H9 (cell line): ENCODE measurements at regions not wholly inside any gene's neighbourhood (a gene's known extent, or its start where the extent isn't known, plus 50 kb on each side); places are given as distances from the start of the nearest gene placed in this dataset.

ENCODE experiments used
- DNase-seq: peaks from one replicate; pipeline ENCODE4 v3.0.0-alpha.2; 2017
- H2AFZ ChIP-seq: one replicate; pipeline ENCODE4 v1.6.1; 2013; ENCODE audit warnings: mild to moderate bottlenecking, low read length, control low read depth, moderate library complexity
- H2AK5ac ChIP-seq: 2 replicates; pipeline ENCODE4 v1.6.1; 2013; ENCODE audit warnings: low read length, control low read depth, mixed read lengths; ENCODE audit not compliant: insufficient read length
- H2BK120ac ChIP-seq: one replicate; pipeline ENCODE4 v1.6.1; 2013; ENCODE audit warnings: low read depth, mild to moderate bottlenecking, low read length, control low read depth, inconsistent platforms; ENCODE audit not compliant: poor library complexity, severe bottlenecking
- H2BK12ac ChIP-seq: 2 replicates; pipeline ENCODE4 v1.6.1; 2013; ENCODE audit warnings: low read length, control low read depth, mixed read lengths, low read depth; ENCODE audit not compliant: insufficient read length
- H2BK15ac ChIP-seq: 2 replicates; pipeline ENCODE4 v1.6.1; 2013; ENCODE audit warnings: low read depth, low read length, control low read depth
- H2BK20ac ChIP-seq: one replicate; pipeline ENCODE4 v1.6.1; 2013; ENCODE audit warnings: low read depth, mild to moderate bottlenecking, low read length, control low read depth, inconsistent platforms; ENCODE audit not compliant: poor library complexity, severe bottlenecking
- H2BK5ac ChIP-seq: 2 replicates; pipeline ENCODE4 v1.6.1; 2013; ENCODE audit warnings: low read length, control low read depth, mixed read lengths; ENCODE audit not compliant: insufficient read length
- H3K14ac ChIP-seq: 2 replicates; pipeline ENCODE4 v1.6.1; 2013; ENCODE audit warnings: low read length, control low read depth; ENCODE audit not compliant: insufficient read depth
- H3K18ac ChIP-seq: 2 replicates; pipeline ENCODE4 v1.6.1; 2013; ENCODE audit warnings: low read depth, mild to moderate bottlenecking, mixed read lengths, low read length, control low read depth; ENCODE audit not compliant: insufficient read length
- H3K23ac ChIP-seq: 2 replicates; pipeline ENCODE4 v1.6.1; 2013; ENCODE audit warnings: low read length, control low read depth, mixed read lengths, low read depth; ENCODE audit not compliant: insufficient read length
- H3K23me2 ChIP-seq: 2 replicates; pipeline ENCODE4 v1.6.1; 2013; ENCODE audit warnings: low read depth, mild to moderate bottlenecking, mixed read lengths, low read length, control low read depth; ENCODE audit not compliant: insufficient read length, poor library complexity, severe bottlenecking
- H3K27ac ChIP-seq: 2 replicates; pipeline ENCODE4 v1.5.1; 2013; ENCODE audit warnings: low read length, control low read depth, mixed read lengths, low read depth; ENCODE audit not compliant: insufficient read length
- H3K27me3 ChIP-seq: 2 replicates; pipeline ENCODE4 v1.6.1; 2013; ENCODE audit warnings: low read length, control low read depth, inconsistent platforms; ENCODE audit not compliant: insufficient read depth
- H3K4ac ChIP-seq: 2 replicates; pipeline ENCODE4 v1.6.1; 2013; ENCODE audit warnings: low read depth, mild to moderate bottlenecking, control low read depth, inconsistent platforms, low read length, moderate library complexity
- H3K4me1 ChIP-seq: 2 replicates; pipeline ENCODE4 v1.6.1; 2013; ENCODE audit warnings: low read length, control low read depth, inconsistent platforms; ENCODE audit not compliant: insufficient read depth
- H3K4me2 ChIP-seq: 2 replicates; pipeline ENCODE4 v1.6.1; 2013; ENCODE audit warnings: low read length, control low read depth, mixed read lengths; ENCODE audit not compliant: insufficient read length, insufficient read depth
- H3K56ac ChIP-seq: 2 replicates; pipeline ENCODE4 v1.6.1; 2013; ENCODE audit warnings: low read depth, mild to moderate bottlenecking, mixed read lengths, low read length, control low read depth; ENCODE audit not compliant: insufficient read length
- H3K79me1 ChIP-seq: 2 replicates; pipeline ENCODE4 v1.6.1; 2013; ENCODE audit warnings: low read depth, mild to moderate bottlenecking, moderate library complexity, low read length, control low read depth, inconsistent platforms; ENCODE audit not compliant: insufficient read depth, poor library complexity, severe bottlenecking
- H3K79me2 ChIP-seq: 2 replicates; pipeline ENCODE4 v1.6.1; 2013; ENCODE audit warnings: low read length, control low read depth, inconsistent platforms; ENCODE audit not compliant: insufficient read depth
- H3K9ac ChIP-seq: 2 replicates; pipeline ENCODE4 v1.6.1; 2013; ENCODE audit warnings: low read length, control low read depth, mixed read lengths; ENCODE audit not compliant: insufficient read length; ENCODE audit errors: extremely low read depth
- H3K9me3 ChIP-seq: one replicate; pipeline ENCODE4 v1.6.1; 2013; ENCODE audit warnings: low read depth, low read length, inconsistent platforms; ENCODE audit not compliant: control insufficient read depth
- H3T11ph ChIP-seq: one replicate; pipeline ENCODE4 v1.6.1; 2013; ENCODE audit warnings: mild to moderate bottlenecking, low read length, control low read depth, inconsistent platforms
- H4K20me1 ChIP-seq: one replicate; pipeline ENCODE4 v1.6.1; 2013; ENCODE audit not compliant: control insufficient read depth, insufficient read length, insufficient read depth
- H4K5ac ChIP-seq: 2 replicates; pipeline ENCODE4 v1.6.1; 2013; ENCODE audit warnings: low read depth, mild to moderate bottlenecking, mixed read lengths, low read length, control low read depth; ENCODE audit not compliant: insufficient read length
- H4K8ac ChIP-seq: replicated peaks from 2 replicates; pipeline ENCODE4 v1.6.1; 2013; ENCODE audit warnings: low read length, control low read depth, mixed read lengths, low read depth; ENCODE audit not compliant: insufficient read length
- H4K91ac ChIP-seq: 2 replicates; pipeline ENCODE4 v1.6.1; 2013; ENCODE audit warnings: low read depth, mild to moderate bottlenecking, moderate library complexity, mixed read lengths, low read length, control low read depth; ENCODE audit not compliant: insufficient read length
- H3K27ac Mint-ChIP-seq, 3 experiments: 2 replicates in 2 of 3; 3 replicates in 1 of 3; pipeline ENCODE4 v1.8.0; 2020 to 2021; ENCODE audit warnings: mixed read lengths in 3 of 3, mild to moderate bottlenecking in 1 of 3, moderate library complexity in 1 of 3
- H3K27me3 Mint-ChIP-seq: 2 replicates; pipeline ENCODE4 v1.8.0; 2021; ENCODE audit warnings: low read depth, mild to moderate bottlenecking, moderate library complexity, mixed read lengths
- H3K36me3 Mint-ChIP-seq, 3 experiments: 2 replicates in 2 of 3; 3 replicates in 1 of 3; pipeline ENCODE4 v1.8.0; 2020 to 2021; ENCODE audit warnings: low read depth in 3 of 3, mixed read lengths in 3 of 3; ENCODE audit not compliant: insufficient read depth in 1 of 3
- H3K4me1 Mint-ChIP-seq, 2 experiments: 2 replicates each; pipeline ENCODE4 v1.8.0; 2020; ENCODE audit warnings: mixed read lengths in 2 of 2
- H3K4me3 Mint-ChIP-seq, 2 experiments: 2 replicates in 1 of 2; 3 replicates in 1 of 2; pipeline ENCODE4 v1.8.0; 2020 to 2021; ENCODE audit warnings: mild to moderate bottlenecking in 2 of 2, mixed read lengths in 2 of 2, moderate library complexity in 1 of 2
- H3K9me3 Mint-ChIP-seq, 2 experiments: 2 replicates in 1 of 2; 3 replicates in 1 of 2; pipeline ENCODE4 v1.8.0; 2020; ENCODE audit warnings: mild to moderate bottlenecking in 2 of 2, mixed read lengths in 2 of 2, moderate library complexity in 1 of 2
- CTCF ChIP-seq: fragments of 200-600 bp; sonication (generic); conservative IDR thresholded peaks from 3 replicates; pipeline ENCODE4 v1.8.0; 2021; ENCODE audit warnings: antibody characterized with exemption, mild to moderate bottlenecking
- WGBS: extraction: QIAGEN DNeasy Blood & Tissue Kit; methylation state at CpG from one replicate; pipeline ENCODE4 v1.1.7; 2013; ENCODE audit warnings: missing lambda C conversion rate, low lambda C conversion rate, mixed read lengths; ENCODE audit not compliant: insufficient read length; ENCODE audit errors: extremely low coverage; 5-methylcytosine and 5-hydroxymethylcytosine counted together

GRCh38 chr10:25699631-25700030 is 234.4 kb upstream of the MYO3A start:
- Histone ChIP-seq H4K20me1 (no peaks in the 10 kb centered on the region), H3K9me3 (no peaks in the 10 kb centered on the region), H3K9ac (no peak overlapping the region), H3T11ph (no peak overlapping the region), H3K4me1 (no peaks in the 10 kb centered on the region; the same call in 1 of the 2 replicates), H3K23me2 (no peaks in the 10 kb centered on the region), H2AFZ (no peak overlapping the region), H3K4me2 (no peak overlapping the region), H4K8ac (no peak overlapping the region), H3K27me3 (no peaks in the 10 kb centered on the region), H3K79me1 (no peaks in the 10 kb centered on the region), H3K14ac (no peak overlapping the region), H2AK5ac (no peak overlapping the region), H2BK20ac (no peak overlapping the region), H2BK5ac (no peak overlapping the region), H3K23ac (no peak overlapping the region), H3K56ac (no peak overlapping the region), H2BK120ac (no peak overlapping the region), H3K79me2 (no peaks in the 10 kb centered on the region), H2BK15ac (no peak overlapping the region), H3K18ac (no peak overlapping the region), H2BK12ac (no peak overlapping the region), H4K91ac (no peak overlapping the region), H3K4ac (no peak overlapping the region), H4K5ac (no peak overlapping the region), H3K27ac (no peak overlapping the region)
- no peak for DNase-seq
- H3K27me3 Mint-ChIP-seq = no peaks in the 10 kb centered on the region
- no peaks in the 10 kb centered on the region for H3K36me3 Mint-ChIP-seq
- no peaks in the 10 kb centered on the region for H3K9me3 Mint-ChIP-seq
- no peak for TF ChIP-seq CTCF
- no CpG with 5 or more reads among the region's 2 CpGs for WGBS
- H3K27ac Mint-ChIP-seq = no peak overlapping the region
- no peak overlapping the region for H3K4me3 Mint-ChIP-seq
- peaks cover 6% of the 10 kb centered on the region in 2 experiments for H3K4me1 Mint-ChIP-seq
